H1 (cell line): ENCODE measurements at regions not wholly inside any gene's neighbourhood (a gene's known extent, or its start where the extent isn't known, plus 50 kb on each side); places are given as distances from the start of the nearest gene placed in this dataset.

Source experiments
- CTCF ChIA-PET: fragments of 300-600 bp; sonication (Branson Sonifier 250); formaldehyde crosslinking; loops from one replicate; lab custom pipeline; 2021; ENCODE audit not compliant: partially characterized antibody; lab: Charles Lee
- POLR2A ChIA-PET: fragments of 300-600 bp; sonication (Branson Sonifier 250); formaldehyde crosslinking; loops from one replicate; lab custom pipeline; 2021; ENCODE audit warnings: inconsistent platforms; ENCODE audit not compliant: partially characterized antibody; lab: Charles Lee
- DNase-seq, 2 experiments: peaks; one replicate each; pipeline versions ENCODE4 v3.0.0 to v3.0.0-alpha.2; 2010 to 2022; ENCODE audit warnings: low spot score in 2 of 2, low read depth in 1 of 2, mixed read lengths in 1 of 2
- FAIRE-seq: peaks from 2 replicates; lab custom pipeline; 2011; peaks lifted over from hg19 to GRCh38; lab: Jason Lieb, UNC
- H2AFZ ChIP-seq: 2 replicates; pipeline ENCODE4 v1.8.1; 2012; ENCODE audit warnings: low read length, inconsistent platforms
- H2AK5ac ChIP-seq: 2 replicates; pipeline ENCODE4 v1.6.1; 2013; ENCODE audit warnings: low read depth, low read length
- H2BK120ac ChIP-seq: replicated peaks from 2 replicates; pipeline ENCODE3; 2013; ENCODE audit warnings: low read depth, low read length, inconsistent platforms
- H2BK12ac ChIP-seq: 2 replicates; pipeline ENCODE4 v1.6.1; 2013; ENCODE audit warnings: low read depth, low read length
- H2BK15ac ChIP-seq: 2 replicates; pipeline ENCODE4 v1.6.1; 2013; ENCODE audit warnings: low read length
- H2BK20ac ChIP-seq: 2 replicates; pipeline ENCODE4 v1.6.1; 2013; ENCODE audit warnings: low read length
- H2BK5ac ChIP-seq: 2 replicates; pipeline ENCODE4 v1.6.1; 2013; ENCODE audit warnings: low read depth, low read length
- H3K14ac ChIP-seq: 2 replicates; pipeline ENCODE4 v1.6.1; 2013; ENCODE audit warnings: inconsistent platforms; ENCODE audit not compliant: insufficient read length
- H3K18ac ChIP-seq: 2 replicates; pipeline ENCODE4 v1.6.1; 2013; ENCODE audit warnings: low read length; ENCODE audit errors: extremely low read depth
- H3K23ac ChIP-seq: 2 replicates; pipeline ENCODE4 v1.6.1; 2013; ENCODE audit warnings: inconsistent platforms; ENCODE audit not compliant: insufficient read length
- H3K23me2 ChIP-seq: 2 replicates; pipeline ENCODE4 v1.6.1; 2013; ENCODE audit warnings: low read depth, low read length
- H3K27ac ChIP-seq: 2 replicates; pipeline ENCODE4 v1.6.1; 2011; ENCODE audit warnings: low read depth, low read length, inconsistent platforms
- H3K27me3 ChIP-seq, 4 experiments: replicated peaks in 1 of 4; 1 replicate in 1 of 4; 2 replicates in 3 of 4; pipeline versions ENCODE4 v1.6.1 to v1.8.1; 2011 to 2013; ENCODE audit warnings: low read length in 3 of 4, mild to moderate bottlenecking in 3 of 4, inconsistent platforms in 2 of 4, mixed read lengths in 2 of 4, moderate library complexity in 1 of 4; ENCODE audit not compliant: control insufficient read depth in 3 of 4, insufficient read depth in 3 of 4; ENCODE audit errors: extremely low read depth in 1 of 4
- H3K36me3 ChIP-seq, 4 experiments: 2 replicates each; pipeline versions ENCODE4 v1.6.1 to v1.8.1; 2011 to 2013; ENCODE audit warnings: mild to moderate bottlenecking in 4 of 4, low read length in 3 of 4, moderate library complexity in 2 of 4, control low read depth in 1 of 4, inconsistent platforms in 1 of 4; ENCODE audit not compliant: insufficient read depth in 4 of 4, control insufficient read depth in 2 of 4
- H3K4ac ChIP-seq: replicated peaks from 2 replicates; pipeline ENCODE3; 2013; ENCODE audit warnings: low read length, low read depth, mixed read lengths, inconsistent platforms; ENCODE audit not compliant: insufficient read length
- H3K4me1 ChIP-seq, 4 experiments: replicated peaks in 1 of 4; 1 replicate in 1 of 4; 2 replicates in 3 of 4; pipeline versions ENCODE4 v1.6.1 to v1.8.1; 2011 to 2013; ENCODE audit warnings: low read length in 3 of 4, inconsistent platforms in 2 of 4, mixed read lengths in 1 of 4; ENCODE audit not compliant: insufficient read depth in 4 of 4, control insufficient read depth in 3 of 4
- H3K4me2 ChIP-seq, 2 experiments: 2 replicates each; pipeline versions ENCODE4 v1.6.1 to v1.8.1; 2011 to 2013; ENCODE audit warnings: low read depth in 2 of 2, low read length in 2 of 2, control low read depth in 1 of 2, inconsistent platforms in 1 of 2, mild to moderate bottlenecking in 1 of 2; ENCODE audit not compliant: insufficient read depth in 1 of 2
- H3K4me3 ChIP-seq, 4 experiments: fragments of 200-600, 300-600 bp in 1 of 4; sonication (generic), shearing (Covaris generic), sonication (Bioruptor Twin) in 1 of 4; 2 replicates each; pipeline versions ENCODE4 v1.5.1 to v1.8.1; 2011 to 2016; ENCODE audit warnings: low read length in 4 of 4, low read depth in 3 of 4, control low read depth in 2 of 4, inconsistent platforms in 2 of 4, mild to moderate bottlenecking in 2 of 4, mixed read lengths in 1 of 4, moderate library complexity in 1 of 4; ENCODE audit not compliant: insufficient read depth in 2 of 4; ENCODE audit errors: extremely low read depth in 1 of 4
- H3K56ac ChIP-seq: replicated peaks from 2 replicates; pipeline ENCODE3; 2013; ENCODE audit warnings: low read depth, mild to moderate bottlenecking, mixed read lengths, low read length, inconsistent platforms; ENCODE audit not compliant: insufficient read length
- H3K79me1 ChIP-seq: 2 replicates; pipeline ENCODE4 v1.6.1; 2013; ENCODE audit warnings: low read depth, low read length, control low read depth
- H3K79me2 ChIP-seq, 2 experiments: 2 replicates each; pipeline versions ENCODE4 v1.6.1 to v1.8.1; 2012 to 2013; ENCODE audit warnings: low read length in 2 of 2, mild to moderate bottlenecking in 2 of 2, inconsistent platforms in 1 of 2; ENCODE audit not compliant: insufficient read depth in 2 of 2, control insufficient read depth in 1 of 2
- H3K9ac ChIP-seq, 4 experiments: replicated peaks in 1 of 4; 1 replicate in 1 of 4; 2 replicates in 3 of 4; pipeline versions ENCODE4 v1.6.1 to v1.8.1; 2011 to 2013; ENCODE audit warnings: low read depth in 3 of 4, low read length in 3 of 4, control low read depth in 2 of 4, mild to moderate bottlenecking in 2 of 4, moderate library complexity in 2 of 4, inconsistent platforms in 1 of 4; ENCODE audit errors: extremely low read depth in 1 of 4
- H3K9me3 ChIP-seq, 2 experiments: 2 replicates each; pipeline versions ENCODE4 v1.6.1 to v1.8.1; 2012 to 2013; ENCODE audit warnings: mild to moderate bottlenecking in 2 of 2, moderate library complexity in 2 of 2, control low read depth in 1 of 2, inconsistent platforms in 1 of 2, low read depth in 1 of 2, low read length in 1 of 2, mixed read lengths in 1 of 2; ENCODE audit not compliant: insufficient read depth in 2 of 2
- H4K20me1 ChIP-seq, 2 experiments: replicated peaks in 1 of 2; 2 replicates each; pipeline versions ENCODE3 to v1.8.1; 2011 to 2013; ENCODE audit warnings: inconsistent platforms in 2 of 2, low read length in 2 of 2, mild to moderate bottlenecking in 1 of 2; ENCODE audit not compliant: insufficient read depth in 2 of 2, control insufficient read depth in 1 of 2
- H4K5ac ChIP-seq: 2 replicates; pipeline ENCODE4 v1.6.1; 2013; ENCODE audit warnings: low read length, low read depth, mixed read lengths, inconsistent platforms; ENCODE audit not compliant: insufficient read length
- H4K8ac ChIP-seq: 2 replicates; pipeline ENCODE4 v1.8.0; 2013; ENCODE audit warnings: mild to moderate bottlenecking, moderate library complexity, low read length, inconsistent platforms; ENCODE audit not compliant: insufficient read depth; ENCODE audit errors: extremely low read depth
- H4K91ac ChIP-seq: replicated peaks from 2 replicates; pipeline ENCODE3; 2013; ENCODE audit warnings: low read length, mixed read lengths, inconsistent platforms; ENCODE audit not compliant: insufficient read length
- ASH2L ChIP-seq: fragments of 200-600, 300-600 bp; sonication (generic); IDR thresholded peaks from one replicate; pipeline ENCODE4 v1.7.1; 2017; ENCODE audit warnings: low read length
- ATF2 ChIP-seq: IDR thresholded peaks from 2 replicates; pipeline ENCODE4 v1.6.1; 2012; ENCODE audit warnings: low read length, inconsistent platforms
- EGR1 ChIP-seq: IDR thresholded peaks from 2 replicates; pipeline ENCODE4 v1.6.1; 2011; ENCODE audit warnings: low read depth, low read length, borderline replicate concordance
- NRF1 ChIP-seq: IDR thresholded peaks from 2 replicates; pipeline ENCODE4 v1.6.1; 2011; ENCODE audit warnings: mild to moderate bottlenecking, low read depth, low read length, improper control_type of control experiment
- POLR2A ChIP-seq, 2 experiments: IDR thresholded peaks; 1 replicate in 1 of 2; 2 replicates in 1 of 2; pipeline ENCODE4 v1.6.1; 2011; ENCODE audit warnings: low read depth in 2 of 2, low read length in 2 of 2, mild to moderate bottlenecking in 2 of 2; ENCODE audit errors: control extremely low read depth in 1 of 2
- RNF2 ChIP-seq: fragments of 200-900, 300-1000 bp; sonication (generic); IDR thresholded peaks from 2 replicates; pipeline ENCODE4 v1.7.1; 2016; ENCODE audit warnings: borderline replicate concordance, low read depth, mild to moderate bottlenecking, antibody characterized with exemption, low read length; ENCODE audit not compliant: poor library complexity, severe bottlenecking; ENCODE audit errors: missing control alignments
- SIN3A ChIP-seq, 2 experiments: IDR thresholded peaks in 1 of 2; conservative IDR thresholded peaks in 1 of 2; 2 replicates each; pipeline ENCODE4 v1.6.1; 2011 to 2012; ENCODE audit warnings: low read length in 2 of 2, improper control_type of control experiment in 1 of 2, low read depth in 1 of 2, mild to moderate bottlenecking in 1 of 2
- SUZ12 ChIP-seq: fragments of 200-600 bp; sonication (generic); IDR thresholded peaks from 2 replicates; pipeline ENCODE4 v1.6.1; 2012; ENCODE audit warnings: mild to moderate bottlenecking, inconsistent platforms, low read length, moderate library complexity, mixed read lengths
- TAF1 ChIP-seq: IDR thresholded peaks from 2 replicates; pipeline ENCODE4 v1.6.1; 2011; ENCODE audit warnings: mild to moderate bottlenecking, low read depth, low read length
- WGBS, 2 experiments: shearing (Covaris generic) in 1 of 2; methylation state at CpG; one replicate each; pipeline versions ENCODE4 v1.1.6 to v1.1.7; 2013 to 2015; ENCODE audit warnings: low lambda C conversion rate in 2 of 2, mixed read lengths in 2 of 2, inconsistent platforms in 1 of 2, low coverage in 1 of 2, missing lambda C conversion rate in 1 of 2; ENCODE audit not compliant: insufficient replicate concordance in 2 of 2, insufficient coverage in 1 of 2, insufficient read length in 1 of 2; ENCODE audit errors: extremely low coverage in 1 of 2, missing lambda C conversion rate in 1 of 2; 5-methylcytosine and 5-hydroxymethylcytosine counted together

GRCh38 chr13:87975035-87975434, 303.9 kb downstream of the SLITRK5 start:
- Histone ChIP-seq H3K27me3 (no peaks in the 10 kb centered on the region), H3K14ac (no peak overlapping the region), H4K20me1 (no peaks in the 10 kb centered on the region), H3K4me3 (no peak overlapping the region), H3K18ac (no peak overlapping the region), H3K4me2 (no peak overlapping the region), H3K27ac (no peak overlapping the region), H2AFZ (no peak overlapping the region), H2AK5ac (no peak overlapping the region), H4K8ac (no peak overlapping the region), H4K91ac (no peak overlapping the region), H2BK15ac (no peak overlapping the region), H2BK120ac (no peak overlapping the region), H3K36me3 (no peaks in the 10 kb centered on the region), H3K9ac (no peak overlapping the region), H2BK5ac (no peak overlapping the region), H3K4ac (no peak overlapping the region), H3K56ac (no peak overlapping the region), H2BK20ac (no peak overlapping the region), H3K79me2 (no peaks in the 10 kb centered on the region), H3K23ac (no peak overlapping the region), H3K4me1 (no peaks in the 10 kb centered on the region), H3K23me2 (no peaks in the 10 kb centered on the region), H4K5ac (no peak overlapping the region), H3K79me1 (no peaks in the 10 kb centered on the region), H3K9me3 (peaks cover 0 to 9% of the 10 kb centered on the region in 2 experiments; a peak in 1 of 4 replicates), H2BK12ac (no peak overlapping the region)
- TF ChIP-seq POLR2A (IDR thresholded peaks at IDR 0.05; ENCODE audit: control extremely low read depth in 1 of 2, low read depth in 2 of 2, low read length in 2 of 2) (no peak), TAF1 (no peak), SUZ12 (no peak), NRF1 (no peak), RNF2 (no peak), EGR1 (no peak), ASH2L (no peak), ATF2 (no peak), SIN3A (conservative IDR thresholded peaks at IDR 0.05 in 1 of 2, IDR thresholded peaks at IDR 0.05 in 1 of 2; ENCODE audit: low read depth in 1 of 2, low read length in 2 of 2) (no peak)
- POLR2A ChIA-PET: no interaction called here
- CTCF ChIA-PET: no interaction called here
- DNase-seq: no peak
- no peak for FAIRE-seq
- WGBS, 2 experiments: 97% methylated on average over 4 of the region's 4 CpGs; no CpG with 5 or more reads in 1 of the 2 experiments
